ENCODE measurements at regions not wholly inside any gene's neighbourhood (a gene's known extent, or its start where the extent isn't known, plus 50 kb on each side); places are given as distances from the start of the nearest gene placed in this dataset.
"Not testable (repeated sequence)": the region's sequence is repeated elsewhere in the genome, so short reads cannot be mapped to it uniquely, and the experiment has no call there.

- no peak for TF ChIP-seq CTCF (IDR thresholded peaks at IDR 0.05; ENCODE audit: low read depth, low read length, missing control alignments)
- no peak for DNase-seq (ENCODE audit: low read depth)
- in situ Hi-C loops (cut with HindIII; ENCODE audit: low sequenced_read_pairs), result no loop called here
- H3K4me3 ChIP-seq (ENCODE audit: low read depth, low read length), result no peak overlapping the region
Measured at GRCh38 chr12:90226211-90226610, 517.6 kb upstream of the ATP2B1 start.

DNA sequence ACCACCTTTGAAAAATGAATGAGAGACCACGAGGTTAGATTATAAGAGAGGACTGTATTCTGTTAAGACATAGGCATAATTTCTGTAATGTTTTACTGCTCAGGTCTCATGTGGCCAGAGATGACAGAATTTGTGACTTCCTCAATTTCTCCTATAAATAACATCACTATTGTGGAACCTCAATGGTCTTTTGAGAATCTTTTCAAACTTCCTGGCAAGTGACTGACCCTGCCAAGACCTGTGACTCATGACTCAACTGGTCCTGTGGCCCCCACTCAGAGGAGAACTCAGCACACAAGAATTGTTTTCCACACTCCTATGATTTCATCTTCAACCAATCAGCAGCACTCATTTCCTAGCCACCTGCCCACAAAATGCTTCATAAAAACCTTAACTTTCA is 508.2 kb upstream of the ATP2B1 start:
- peak; percentile 18 for DNase-seq (ENCODE audit: low read depth)
- H3K4me3 ChIP-seq (ENCODE audit: low read depth, low read length), result no peak overlapping the region
- TF ChIP-seq CTCF (IDR thresholded peaks at IDR 0.05; ENCODE audit: low read depth, low read length, missing control alignments), result no peak
- in situ Hi-C loops (cut with HindIII; ENCODE audit: low sequenced_read_pairs), result no loop called here

DNA sequence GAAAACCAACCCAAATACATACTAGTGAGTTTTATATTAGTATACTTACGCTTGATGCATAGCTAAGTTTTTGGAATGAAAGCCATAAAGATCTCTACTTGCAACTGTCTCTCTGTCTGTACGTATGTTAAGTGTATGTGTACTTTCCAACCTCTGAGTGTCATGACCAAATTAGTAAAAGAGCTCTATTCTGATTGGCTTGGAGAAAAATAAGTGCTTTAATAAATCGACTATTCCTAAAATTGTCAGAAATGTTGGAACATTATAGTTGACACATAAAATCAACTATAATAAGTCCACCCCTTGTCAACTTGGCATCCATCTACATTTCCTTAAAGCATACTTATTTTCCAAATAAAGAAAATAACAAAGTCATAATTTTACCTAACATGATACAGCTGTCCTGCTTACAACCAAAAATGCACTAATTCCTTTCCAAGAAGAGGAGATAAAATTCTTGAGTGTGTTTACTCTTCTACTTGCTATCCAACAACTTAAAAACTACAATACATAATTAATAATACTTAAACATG is 507.4 kb upstream of the ATP2B1 start:
- TF ChIP-seq CTCF (IDR thresholded peaks at IDR 0.05; ENCODE audit: low read depth, low read length, missing control alignments), result no peak
- in situ Hi-C loops (cut with HindIII; ENCODE audit: low sequenced_read_pairs), result no loop called here
- H3K4me3 ChIP-seq (ENCODE audit: low read depth, low read length), result no peak overlapping the region
- DNase-seq (ENCODE audit: low read depth), result no peak

GRCh38 chr12:90211017-90211416 is 502.4 kb upstream of the ATP2B1 start:
- DNase-seq (ENCODE audit: low read depth), result peak; percentile 18
- no peak for TF ChIP-seq CTCF (IDR thresholded peaks at IDR 0.05; ENCODE audit: low read depth, low read length, missing control alignments)
- in situ Hi-C loops (cut with HindIII; ENCODE audit: low sequenced_read_pairs), result no loop called here
- no peak overlapping the region for H3K4me3 ChIP-seq (ENCODE audit: low read depth, low read length)

- in situ Hi-C loops (cut with HindIII; ENCODE audit: low sequenced_read_pairs), result no loop called here
- no peak overlapping the region for H3K4me3 ChIP-seq (ENCODE audit: low read depth, low read length)
- no peak for TF ChIP-seq CTCF (IDR thresholded peaks at IDR 0.05; ENCODE audit: low read depth, low read length, missing control alignments)
- DNase-seq (ENCODE audit: low read depth), result no peak
Measured at GRCh38 chr12:90209029-90209428, 500.4 kb upstream of the ATP2B1 start.

DNA sequence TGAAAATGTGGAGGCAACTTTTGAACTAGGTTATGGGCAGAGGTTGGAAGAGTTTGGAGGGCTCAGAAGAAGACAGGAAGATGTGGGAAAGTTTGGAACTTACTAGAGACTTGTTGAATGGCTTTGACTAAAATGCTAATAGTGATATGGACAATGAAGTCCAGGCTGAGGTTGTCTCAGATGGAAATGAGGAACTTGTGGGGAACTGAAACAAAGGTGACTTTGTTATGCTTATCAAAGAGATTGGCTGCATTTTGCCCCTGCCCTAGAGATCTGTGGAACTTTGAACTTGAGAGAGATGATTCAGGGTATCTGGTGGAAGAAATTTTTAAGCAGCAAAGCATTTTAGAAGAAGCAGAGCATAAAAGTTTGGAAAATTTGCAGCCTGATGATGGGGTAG is 499.7 kb upstream of the ATP2B1 start:
- in situ Hi-C loops (cut with HindIII; ENCODE audit: low sequenced_read_pairs); DNase-seq (ENCODE audit: low read depth); H3K4me3 ChIP-seq (ENCODE audit: low read depth, low read length): not testable (repeated sequence)

- TF ChIP-seq CTCF (IDR thresholded peaks at IDR 0.05; ENCODE audit: low read depth, low read length, missing control alignments), result no peak
- H3K4me3 ChIP-seq (ENCODE audit: low read depth, low read length), result no peak overlapping the region
- in situ Hi-C loops (cut with HindIII; ENCODE audit: low sequenced_read_pairs), result no loop called here
- no peak for DNase-seq (ENCODE audit: low read depth)
Measured at GRCh38 chr12:90207799-90208198, 499.2 kb upstream of the ATP2B1 start.

Data from astrocyte of the cerebellum (primary cell).